BJ (cell line): ENCODE measurements at regions not wholly inside any gene's neighbourhood (a gene's known extent, or its start where the extent isn't known, plus 50 kb on each side); places are given as distances from the start of the nearest gene placed in this dataset.

Experiments used
- CTCF ChIA-PET: fragments of 350-600 bp; formaldehyde crosslinking; extraction: SDS; loops from one replicate; lab custom pipeline; 2021; ENCODE audit warnings: antibody characterized with exemption, inconsistent platforms; lab: Yijun Ruan, JAX
- POLR2A ChIA-PET: fragments of 300-600 bp; sonication (Branson Sonifier 250); formaldehyde crosslinking; extraction: SDS; loops from one replicate; lab custom pipeline; 2021; ENCODE audit warnings: antibody characterized with exemption; lab: Charles Lee
- DNase-seq: peaks from one replicate; pipeline ENCODE4 v3.0.0-alpha.2; 2011; ENCODE audit warnings: low read depth
- H3K27me3 ChIP-seq: 2 replicates; pipeline ENCODE4 v1.6.0; 2011; ENCODE audit warnings: low read length; ENCODE audit not compliant: control insufficient read depth, insufficient read depth
- H3K36me3 ChIP-seq: 2 replicates; pipeline ENCODE4 v1.5.1; 2011; ENCODE audit warnings: low read length; ENCODE audit not compliant: control insufficient read depth, insufficient read depth
- H3K4me3 ChIP-seq: 2 replicates; pipeline ENCODE4 v1.5.1; 2011; ENCODE audit warnings: low read depth, mild to moderate bottlenecking, control low read depth, low read length
- CTCF ChIP-seq: IDR thresholded peaks from 2 replicates; pipeline ENCODE4 v1.5.1; 2011; ENCODE audit warnings: low read depth, mild to moderate bottlenecking, control low read depth, inconsistent platforms, low read length, moderate library complexity; ENCODE audit not compliant: insufficient read depth

- no peak for DNase-seq
- POLR2A ChIA-PET: no interaction called here
- no peaks in the 10 kb centered on the region for H3K36me3 ChIP-seq
- CTCF ChIA-PET: interaction anchor here (1.6 kb wide), 1 partner anchor 11 kb away, joined by 4 read pairs; no protein-coding TSS in a partner anchor
- no peaks in the 10 kb centered on the region for H3K27me3 ChIP-seq
- H3K4me3 ChIP-seq: no peak overlapping the region
- no peak for TF ChIP-seq CTCF
Observed at GRCh38 chr13:59356607-59357006, 807.1 kb downstream of the DIAPH3 start.

DNA sequence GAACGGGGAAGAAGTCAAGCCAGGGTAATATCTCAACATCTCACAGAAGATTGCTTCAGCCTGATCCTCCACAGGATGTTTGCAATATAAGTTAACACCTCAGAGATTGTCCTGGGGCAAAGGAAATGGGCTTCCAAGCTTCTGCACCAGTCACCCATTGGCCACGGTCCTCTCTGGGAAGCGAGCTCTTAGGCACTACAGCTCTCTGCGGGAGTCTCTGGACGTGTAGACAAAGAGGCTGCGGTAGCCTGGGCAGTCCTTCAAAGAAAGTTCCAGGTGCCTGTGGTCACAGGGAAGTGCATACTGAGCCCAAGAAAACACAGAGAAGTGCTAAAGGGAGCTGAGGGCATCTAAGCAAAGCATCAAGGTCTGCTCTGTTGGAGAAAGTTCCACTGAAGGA, 805.7 kb downstream of the DIAPH3 start:
- CTCF ChIA-PET: interaction anchor here (0.5 kb wide), 1 partner anchor 379 kb away, joined by 3 read pairs; no protein-coding TSS in a partner anchor
- POLR2A ChIA-PET: no interaction called here
- no peak for TF ChIP-seq CTCF
- Histone ChIP-seq H3K36me3 (no peaks in the 10 kb centered on the region), H3K4me3 (no peak overlapping the region), H3K27me3 (no peaks in the 10 kb centered on the region)
- DNase-seq: no peak

GRCh38 chr13:59360108-59360507, 803.6 kb downstream of the DIAPH3 start:
- no peak for DNase-seq
- ChIA-PET CTCF (interaction anchor here (1.6 kb wide), 1 partner anchor 31 kb away, joined by 4 read pairs; no protein-coding TSS in a partner anchor), POLR2A (no interaction called here)
- H3K27me3 ChIP-seq: no peaks in the 10 kb centered on the region
- TF ChIP-seq CTCF: no peak
- no peak overlapping the region for H3K4me3 ChIP-seq
- H3K36me3 ChIP-seq: no peaks in the 10 kb centered on the region

GRCh38 chr13:59360916-59361315, 802.8 kb downstream of the DIAPH3 start:
- POLR2A ChIA-PET: no interaction called here
- Histone ChIP-seq H3K36me3 (no peaks in the 10 kb centered on the region), H3K27me3 (0 out of 2 replicates have a peak, but pooled peaks cover 1% of the 10 kb centered on the region), H3K4me3 (no peak overlapping the region)
- no peak for DNase-seq
- CTCF ChIA-PET: no interaction called here
- TF ChIP-seq CTCF: no peak

GRCh38 chr13:59363313-59363712, 800.4 kb downstream of the DIAPH3 start:
- TF ChIP-seq CTCF: no peak
- 0 out of 2 replicates have a peak, but pooled peaks cover 1% of the 10 kb centered on the region for H3K27me3 ChIP-seq
- no peak for DNase-seq
- H3K36me3 ChIP-seq: no peaks in the 10 kb centered on the region
- H3K4me3 ChIP-seq: no peak overlapping the region
- ChIA-PET POLR2A (no interaction called here), CTCF (no interaction called here)
